ENCODE measurements at regions not wholly inside any gene's neighbourhood (a gene's known extent, or its start where the extent isn't known, plus 50 kb on each side); places are given as distances from the start of the nearest gene placed in this dataset.
"Not testable (repeated sequence)": the region's sequence is repeated elsewhere in the genome, so short reads cannot be mapped to it uniquely, and the experiment has no call there.

DNA sequence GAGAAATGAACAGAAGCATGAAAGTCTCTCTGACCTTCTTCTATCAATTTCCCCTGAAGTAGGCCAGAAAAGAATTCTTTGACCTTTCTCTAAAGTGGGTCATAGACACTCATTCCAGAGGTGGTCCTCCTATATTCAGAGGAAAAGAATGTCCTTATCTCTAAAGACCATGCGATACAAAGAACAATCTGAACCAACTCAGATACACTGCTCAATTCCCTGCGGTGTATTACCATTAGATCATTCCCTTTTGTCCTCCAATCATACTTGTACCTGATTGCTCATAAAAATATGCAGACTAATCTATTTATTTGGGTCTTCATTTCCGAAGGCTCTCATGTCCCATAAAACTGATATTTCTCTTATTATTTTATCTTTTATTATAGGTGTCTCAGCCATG, 652.4 kb upstream of the CHD1 start:
- DNase-seq, result not testable (repeated sequence)

- not testable (repeated sequence) for DNase-seq
Measured at GRCh38 chr5:99562937-99563627, 634.3 kb upstream of the CHD1 start.

DNA sequence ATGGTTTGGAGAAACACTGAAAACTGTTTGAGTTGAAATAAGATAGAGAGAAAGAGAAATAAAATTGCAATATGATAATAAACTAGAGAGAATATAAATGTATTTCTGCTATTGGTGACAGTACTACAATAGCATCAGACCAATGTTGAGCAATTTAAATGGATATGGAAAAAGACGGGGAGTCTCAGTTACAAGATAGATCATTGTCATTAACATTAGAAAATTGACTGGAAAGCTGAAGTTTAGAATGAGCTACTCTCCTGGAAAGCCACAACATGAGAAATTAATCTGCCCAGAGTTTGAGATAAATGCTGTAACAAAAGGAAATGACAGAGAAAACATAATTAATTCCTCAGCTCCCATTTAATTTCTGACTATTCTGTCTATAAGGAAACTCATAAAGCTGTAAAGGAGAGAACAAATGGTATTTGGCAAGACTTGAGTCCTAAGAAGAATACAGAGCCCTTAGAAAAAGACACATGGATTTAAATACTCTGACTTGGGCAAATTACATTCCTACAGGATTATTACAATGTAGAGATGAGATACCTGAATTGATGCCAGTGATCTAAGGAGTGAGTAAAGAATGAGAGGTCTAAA, 624.5 kb upstream of the CHD1 start:
- no peak for DNase-seq

DNA sequence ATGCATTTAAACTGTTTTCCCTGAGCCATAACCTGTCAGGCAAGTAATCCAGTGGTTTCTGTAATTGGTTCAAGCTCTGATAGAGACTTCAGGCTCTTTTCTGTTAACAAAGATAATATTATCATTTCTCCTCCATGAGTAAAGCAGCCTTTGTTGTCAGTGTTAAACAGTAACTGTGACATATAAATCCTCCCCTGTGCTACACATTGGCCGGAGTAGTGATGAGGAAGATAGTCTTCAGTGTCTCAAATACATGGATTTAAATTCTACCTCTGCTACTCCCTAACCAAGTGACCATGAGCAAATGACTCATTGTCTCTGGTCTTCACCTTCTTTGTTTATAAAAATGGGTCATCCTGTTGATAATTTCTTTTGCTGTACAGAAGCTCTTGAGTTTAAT, 615.5 kb upstream of the CHD1 start:
- DNase-seq, result no peak

DNA sequence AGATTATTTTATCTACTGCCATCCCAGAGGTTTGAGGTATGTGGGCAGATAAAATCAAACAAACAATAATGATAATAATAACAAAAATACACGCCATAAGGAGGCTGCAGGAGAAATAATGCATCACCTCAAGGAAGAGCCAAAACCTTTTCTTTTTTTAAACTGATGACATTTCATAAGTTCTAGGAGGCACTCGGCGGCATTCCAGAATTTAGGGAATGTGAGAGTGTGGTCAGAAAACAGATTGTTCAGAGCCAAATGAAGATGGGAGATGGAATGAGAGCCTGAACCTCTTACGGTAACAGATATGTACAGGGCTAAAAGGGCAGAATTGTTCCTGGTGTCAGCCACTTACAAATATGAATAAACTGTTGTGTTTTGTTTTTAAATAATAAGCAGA, 615.0 kb upstream of the CHD1 start:
- peak; percentile 21 for DNase-seq

DNA sequence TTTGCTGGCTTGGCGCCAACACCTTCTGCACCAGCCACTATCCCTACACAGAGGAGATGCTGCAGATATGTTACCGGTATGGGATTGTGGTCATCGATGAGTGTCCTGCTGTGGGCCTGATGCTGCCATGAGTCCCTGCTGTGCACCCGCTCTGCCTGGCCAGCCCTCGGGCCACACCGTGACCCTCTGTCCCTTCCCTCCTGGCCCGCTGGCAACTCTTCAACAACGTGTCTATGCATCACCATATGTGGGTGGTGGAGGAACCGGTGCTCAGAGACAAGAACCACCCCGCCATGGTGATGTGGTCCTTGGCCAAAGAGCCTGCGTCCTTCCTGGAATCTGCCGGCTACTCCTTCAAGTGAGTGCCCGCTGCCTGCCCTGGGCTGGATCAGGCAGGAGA, 605.4 kb upstream of the CHD1 start:
- DNase-seq, result not testable (repeated sequence)

- DNase-seq, result not testable (repeated sequence)
Measured at GRCh38 chr5:99521666-99522065, 592.9 kb upstream of the CHD1 start.

GRCh38 chr5:99515864-99516490, 587.2 kb upstream of the CHD1 start:
- not testable (repeated sequence) for DNase-seq

DNA sequence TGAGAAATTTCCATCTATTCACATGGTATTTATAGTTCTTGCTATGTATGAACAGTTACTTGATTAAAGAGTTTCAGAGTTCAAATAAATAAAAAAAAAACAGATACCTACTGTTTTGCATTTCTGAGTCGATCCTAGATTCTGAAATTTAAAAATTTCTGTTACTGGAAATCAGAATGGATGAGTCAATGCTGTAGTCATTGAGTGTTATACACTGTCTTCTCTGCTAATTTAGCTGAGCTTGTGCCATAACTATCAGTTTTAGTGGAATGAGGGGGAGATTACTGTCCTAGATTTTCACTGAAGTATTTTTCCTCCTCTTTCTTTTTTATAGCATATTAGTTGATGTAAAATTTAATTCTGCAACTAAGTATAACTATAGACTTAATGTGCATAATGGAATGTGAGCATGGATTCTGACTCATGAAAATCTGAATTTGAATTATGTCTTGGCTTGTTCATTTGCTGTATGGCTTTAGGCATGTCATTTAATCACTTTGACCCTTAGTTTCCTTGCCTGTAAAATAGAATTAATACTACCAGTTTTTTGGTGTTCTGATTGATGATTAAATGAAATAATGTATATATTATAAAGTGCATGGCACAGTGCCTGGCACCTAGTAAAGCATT, 581.5 kb upstream of the CHD1 start:
- DNase-seq, result not testable (repeated sequence)

- not testable (repeated sequence) for DNase-seq
Measured at GRCh38 chr5:99509064-99509463, 580.3 kb upstream of the CHD1 start.

DNA sequence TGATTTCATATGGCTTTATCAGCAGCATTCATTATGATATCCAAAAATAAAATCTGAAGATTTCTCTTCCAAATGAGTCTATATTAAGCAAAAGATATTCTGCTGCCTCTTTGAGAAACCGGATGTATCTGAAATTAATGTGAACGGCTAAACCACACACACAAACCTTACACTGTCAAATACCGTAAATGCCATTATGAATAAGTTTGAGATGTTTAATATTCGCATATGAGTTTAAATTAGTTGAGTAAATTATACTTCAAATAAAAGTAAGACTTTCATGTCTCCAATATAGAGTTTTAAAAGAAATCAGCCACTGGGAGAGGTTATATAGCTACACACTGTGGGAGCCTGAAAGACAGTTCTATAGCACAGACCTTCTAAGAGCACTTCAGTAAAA, 566.6 kb upstream of the CHD1 start:
- not testable (repeated sequence) for DNase-seq

- DNase-seq, result not testable (repeated sequence)
Measured at GRCh38 chr5:99478450-99478849, 549.6 kb upstream of the CHD1 start.

GRCh38 chr5:99473328-99473727, 544.5 kb upstream of the CHD1 start:
- DNase-seq, result not testable (repeated sequence)

- not testable (repeated sequence) for DNase-seq
Measured at GRCh38 chr5:99471726-99472125, 542.9 kb upstream of the CHD1 start.

DNA sequence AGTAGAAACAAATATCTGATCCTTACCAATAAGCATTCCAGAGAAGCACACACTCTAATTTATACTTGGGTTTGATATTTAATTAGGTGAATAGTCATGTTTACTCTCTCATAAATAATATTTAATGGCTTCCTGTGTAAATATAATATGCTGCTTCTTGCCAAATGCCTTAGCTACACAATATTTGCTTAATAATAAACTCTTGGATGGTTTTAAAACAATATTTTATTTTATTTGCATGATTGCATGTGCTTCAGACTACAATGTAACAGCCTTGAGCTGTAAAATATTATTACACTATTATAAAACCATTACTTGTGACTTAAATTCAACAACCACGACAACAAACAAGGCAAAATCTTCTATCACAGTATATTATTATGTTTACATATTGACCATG, 542.4 kb upstream of the CHD1 start:
- DNase-seq, result not testable (repeated sequence)

- not testable (repeated sequence) for DNase-seq
Measured at GRCh38 chr5:99470636-99471035, 541.8 kb upstream of the CHD1 start.

DNA sequence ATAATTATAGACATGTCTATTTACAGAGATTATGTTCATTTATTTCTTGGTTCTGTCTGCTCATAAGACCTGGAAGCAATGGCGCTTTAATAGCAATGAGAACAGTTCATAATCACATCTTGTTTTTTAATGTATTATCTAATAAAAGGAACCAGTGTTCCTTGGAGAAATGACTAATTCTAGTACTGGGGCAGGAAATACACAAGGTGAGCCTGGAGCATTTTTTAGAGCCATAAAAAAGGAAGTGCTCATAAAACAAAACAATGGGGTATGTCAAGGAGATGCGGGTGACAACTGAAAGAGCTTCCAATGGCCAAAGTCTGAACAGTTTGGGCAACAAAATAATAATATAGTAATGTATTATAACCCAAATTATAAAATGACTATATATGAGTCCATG, 531.9 kb upstream of the CHD1 start:
- no peak for DNase-seq

DNA sequence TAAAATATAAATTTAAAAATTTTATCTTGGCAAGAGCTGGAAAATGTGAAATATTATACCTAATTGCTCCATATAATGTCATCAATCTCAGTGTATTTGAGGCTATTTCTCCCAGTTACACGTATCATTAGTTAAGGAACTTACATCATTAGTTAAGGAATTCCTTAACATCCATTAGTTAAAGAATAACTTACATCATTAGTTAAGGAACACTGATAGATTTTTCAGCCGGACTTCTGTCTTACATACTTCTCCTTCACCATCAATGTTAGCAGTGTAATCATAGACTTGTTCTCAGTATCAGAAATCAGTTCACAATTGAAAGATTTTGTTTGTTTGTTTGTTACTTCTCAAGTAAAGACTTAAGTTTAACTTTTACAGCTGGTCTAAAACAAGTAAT, 524.4 kb upstream of the CHD1 start:
- DNase-seq, result no peak

- DNase-seq, result no peak
Measured at GRCh38 chr5:99449786-99450185, 521.0 kb upstream of the CHD1 start.

DNA sequence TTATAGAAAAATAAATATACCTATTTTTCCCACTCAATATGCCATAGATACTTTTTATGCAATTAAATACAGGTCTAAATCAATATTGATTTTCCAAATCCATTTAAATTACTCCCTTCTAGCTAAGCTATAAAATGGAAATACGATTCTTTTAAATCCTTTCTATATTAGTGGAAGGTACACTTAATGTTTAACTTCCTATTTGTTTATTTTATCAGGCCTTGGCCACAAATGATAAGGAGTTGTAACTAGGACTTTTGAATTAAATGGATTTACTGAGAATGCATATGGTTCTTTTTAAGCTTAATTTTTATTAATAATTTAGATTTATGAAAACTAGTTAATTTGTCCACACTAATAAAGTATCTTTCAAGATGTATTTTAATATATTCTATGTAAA, 517.0 kb upstream of the CHD1 start:
- DNase-seq, result no peak

GRCh38 chr5:99441235-99441634, 512.4 kb upstream of the CHD1 start:
- no peak for DNase-seq

DNA sequence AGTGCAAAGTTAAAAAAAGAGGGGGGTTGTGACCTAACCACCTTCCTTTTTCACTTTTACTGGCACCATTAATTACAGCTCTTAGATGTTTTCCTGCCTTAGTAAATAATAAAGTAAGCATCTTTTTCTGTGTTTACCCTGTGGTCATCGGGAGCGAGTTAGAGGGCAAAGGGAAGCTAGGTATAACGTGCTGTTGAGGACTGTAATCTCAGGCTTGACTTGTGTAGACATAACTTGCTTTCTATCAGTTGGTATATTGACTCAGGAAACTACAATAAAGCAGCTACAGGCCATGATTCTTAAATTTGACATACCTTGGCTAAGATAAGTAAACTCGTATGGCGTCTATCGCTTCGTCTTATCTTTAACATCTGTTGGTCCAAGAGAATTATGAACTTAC, 509.8 kb upstream of the CHD1 start:
- no peak for DNase-seq

DNA sequence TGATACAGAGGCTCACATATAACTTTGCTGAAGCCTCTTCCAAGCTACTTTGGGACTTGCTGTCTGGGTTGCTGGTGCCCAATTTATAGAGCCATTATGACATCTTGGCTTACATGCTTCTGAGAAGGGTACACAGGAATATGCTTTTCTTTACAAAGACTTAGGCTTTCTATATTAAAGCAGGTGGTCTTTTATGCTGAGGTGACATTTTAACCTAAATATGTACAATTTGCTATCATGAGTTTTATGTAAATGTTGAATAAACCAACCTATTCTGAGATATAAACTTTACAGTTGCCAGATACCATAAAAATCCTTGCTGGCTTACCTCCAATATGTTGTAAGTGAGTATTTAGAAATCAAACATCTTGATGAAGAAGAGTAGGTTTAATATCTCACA, 509.2 kb upstream of the CHD1 start:
- no peak for DNase-seq

- DNase-seq, result not testable (repeated sequence)
Measured at GRCh38 chr5:99423396-99423795, 494.6 kb upstream of the CHD1 start.
